T-cell (primary cell): ENCODE measurements at regions not wholly inside any gene's neighbourhood (a gene's known extent, or its start where the extent isn't known, plus 50 kb on each side); places are given as distances from the start of the nearest gene placed in this dataset.

Experiments used
- ATAC-seq, 4 experiments: fragments of 200-7000 bp in 3 of 4; fragments of 150-1000 bp in 1 of 4; cut with Tn5 transposase; replicated peaks in 1 of 4; 1 replicate in 3 of 4; 2 replicates in 1 of 4; pipeline ENCODE4 v1.10.0; 2021; ENCODE audit warnings: moderate library complexity in 3 of 4, mild to moderate bottlenecking in 2 of 4, moderate number of reproducible peaks in 1 of 4
- CTCF ChIA-PET, 2 donors: fragments of 300-600 bp; sonication (Branson Sonifier 250); formaldehyde crosslinking; loops; one replicate each; lab custom pipeline; 2022; ENCODE audit warnings: antibody characterized with exemption in 2 of 2; lab: Charles Lee
- POLR2A ChIA-PET, 2 donors: fragments of 300-600 bp; sonication (Branson Sonifier 250); formaldehyde crosslinking; loops; one replicate each; lab custom pipeline; 2022; ENCODE audit warnings: antibody characterized with exemption in 2 of 2; lab: Charles Lee
- DNase-seq, 35 experiments: peaks; one replicate each; pipeline versions ENCODE4 v3.0.0 to v3.0.0-alpha.2; 2013 to 2023
- H3K27ac ChIP-seq: one replicate; pipeline ENCODE4 v1.5.1; 2013; ENCODE audit warnings: low read length
- H3K27me3 ChIP-seq, 2 experiments: replicated peaks in 1 of 2; 1 replicate in 1 of 2; 2 replicates in 1 of 2; pipeline versions ENCODE4 v1.6.1 to v1.7.0; 2013; ENCODE audit warnings: low read length in 1 of 2, mixed read lengths in 1 of 2; ENCODE audit not compliant: control insufficient read depth in 2 of 2, insufficient read depth in 2 of 2; ENCODE audit errors: extremely low read depth in 1 of 2
- H3K36me3 ChIP-seq, 2 donors: 1 replicate in 1 of 2; 2 replicates in 1 of 2; pipeline versions ENCODE4 v1.6.1 to v1.7.0; 2013; ENCODE audit warnings: low read length in 1 of 2; ENCODE audit not compliant: control insufficient read depth in 2 of 2, insufficient read depth in 1 of 2; ENCODE audit errors: extremely low read depth in 1 of 2
- H3K4me1 ChIP-seq, 2 experiments: 1 replicate in 1 of 2; 2 replicates in 1 of 2; pipeline versions ENCODE4 v1.6.1 to v1.7.0; 2013; ENCODE audit warnings: low read length in 2 of 2, mixed read lengths in 1 of 2; ENCODE audit not compliant: insufficient read depth in 2 of 2, control insufficient read depth in 1 of 2; ENCODE audit errors: extremely low read depth in 1 of 2
- H3K4me3 ChIP-seq, 2 donors: 1 replicate in 1 of 2; 2 replicates in 1 of 2; pipeline versions ENCODE4 v1.5.1 to v1.7.0; 2013; ENCODE audit warnings: mild to moderate bottlenecking in 2 of 2, low read length in 1 of 2, moderate library complexity in 1 of 2; ENCODE audit not compliant: control insufficient read depth in 1 of 2; ENCODE audit errors: extremely low read depth in 1 of 2
- H3K9me3 ChIP-seq: 2 replicates; pipeline ENCODE4 v1.7.0; 2013
- H3K27ac Mint-ChIP-seq, 2 donors: one replicate each; pipeline ENCODE4 v1.8.0; 2020 to 2021; ENCODE audit warnings: mild to moderate bottlenecking in 2 of 2, mixed read lengths in 2 of 2
- H3K27me3 Mint-ChIP-seq, 2 donors: one replicate each; pipeline ENCODE4 v1.8.0; 2021 to 2022; ENCODE audit warnings: mixed read lengths in 2 of 2
- H3K36me3 Mint-ChIP-seq: one replicate; pipeline ENCODE4 v1.8.0; 2021; ENCODE audit warnings: mixed read lengths
- H3K4me1 Mint-ChIP-seq, 3 donors: one replicate each; pipeline ENCODE4 v1.8.0; 2020 to 2022; ENCODE audit warnings: mixed read lengths in 3 of 3, mild to moderate bottlenecking in 1 of 3
- H3K4me3 Mint-ChIP-seq, 3 donors: one replicate each; pipeline ENCODE4 v1.8.0; 2020 to 2022; ENCODE audit warnings: mild to moderate bottlenecking in 3 of 3, mixed read lengths in 3 of 3, moderate library complexity in 3 of 3
- H3K9me3 Mint-ChIP-seq, 3 donors: one replicate each; pipeline ENCODE4 v1.8.0; 2020 to 2022; ENCODE audit warnings: mixed read lengths in 3 of 3
- WGBS: methylation state at CpG from one replicate; pipeline ENCODE4 v1.1.5; 2013; ENCODE audit warnings: missing lambda C conversion rate; ENCODE audit not compliant: insufficient coverage; 5-methylcytosine and 5-hydroxymethylcytosine counted together

DNA sequence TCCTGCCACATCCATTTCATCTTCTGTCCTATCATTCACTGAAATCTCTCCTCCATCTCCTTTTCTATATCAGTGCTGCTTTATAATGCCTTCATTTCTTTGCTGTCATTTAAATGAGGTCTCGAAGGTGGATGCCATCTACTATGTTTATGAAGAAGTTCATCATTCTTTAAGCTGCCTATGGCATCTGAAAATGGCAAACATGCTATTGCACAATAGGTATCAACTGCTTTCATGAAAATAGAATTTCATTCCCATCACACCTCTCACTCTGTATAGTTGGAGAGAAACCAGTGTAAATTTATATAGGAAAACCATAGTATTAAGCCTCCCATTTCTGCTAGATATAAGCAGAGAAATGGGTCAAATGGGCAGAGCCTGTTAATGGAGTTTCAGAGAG is 100.2 kb downstream of the FGF9 start:
- Mint-ChIP-seq H3K4me3 (no peak overlapping the region), H3K27me3 (peaks cover 14 to 36% of the 10 kb centered on the region in 2 donors), H3K4me1 (no peaks in the 10 kb centered on the region), H3K27ac (no peak overlapping the region), H3K9me3 (peaks cover 5 to 16% (median 8%) of the 10 kb centered on the region in 3 donors), H3K36me3 (no peaks in the 10 kb centered on the region)
- H3K4me3 ChIP-seq, result no peak overlapping the region
- DNase-seq, result no peak
- ATAC-seq, result no peak
- H3K9me3 ChIP-seq, result peaks cover 2% of the 10 kb centered on the region
- H3K27ac ChIP-seq, result no peak overlapping the region
- CTCF ChIA-PET, result no interaction called here
- no CpG with 5 or more reads among the region's 1 CpG for WGBS
- H3K27me3 ChIP-seq, result peaks cover 0 to 6% of the 10 kb centered on the region in 2 experiments
- H3K36me3 ChIP-seq, result no peaks in the 10 kb centered on the region
- POLR2A ChIA-PET, result no interaction called here
- H3K4me1 ChIP-seq, result no peaks in the 10 kb centered on the region

DNA sequence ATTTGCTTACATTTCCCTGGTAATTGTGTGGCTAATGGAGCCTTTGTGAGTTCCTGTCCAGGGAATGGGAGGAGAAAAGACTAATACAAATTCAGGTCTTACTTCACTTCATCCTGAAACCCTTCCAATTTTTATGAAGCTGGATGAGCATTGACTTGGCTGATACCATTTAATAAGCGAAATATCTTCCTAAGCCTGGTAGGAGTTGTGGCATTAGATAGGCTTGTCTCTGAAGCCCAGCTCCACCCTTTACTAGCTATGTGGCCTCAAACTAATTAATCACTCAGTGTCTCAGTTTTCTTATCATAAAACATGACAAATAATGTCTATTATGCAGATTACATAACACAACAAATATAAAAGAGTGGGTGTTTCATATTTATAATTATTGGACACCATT is 106.3 kb downstream of the FGF9 start:
- no peaks in the 10 kb centered on the region for H3K4me1 Mint-ChIP-seq
- H3K27ac Mint-ChIP-seq, result no peak overlapping the region
- H3K4me1 ChIP-seq, result no peaks in the 10 kb centered on the region
- H3K36me3 Mint-ChIP-seq, result peaks cover 4% of the 10 kb centered on the region
- peaks cover 0 to 9% of the 10 kb centered on the region in 2 experiments for H3K27me3 ChIP-seq
- ATAC-seq (no peak), DNase-seq (no peak)
- WGBS, result no CpG with 5 or more reads among the region's 1 CpG
- peaks cover 4 to 12% of the 10 kb centered on the region in 2 donors for H3K27me3 Mint-ChIP-seq
- POLR2A ChIA-PET, result no interaction called here
- H3K4me3 Mint-ChIP-seq, result no peak overlapping the region
- peaks cover 3 to 13% (median 7%) of the 10 kb centered on the region in 3 donors for H3K9me3 Mint-ChIP-seq
- H3K9me3 ChIP-seq, result peaks cover 2% of the 10 kb centered on the region
- no peak overlapping the region for H3K27ac ChIP-seq
- H3K4me3 ChIP-seq, result no peak overlapping the region
- H3K36me3 ChIP-seq, result no peaks in the 10 kb centered on the region
- CTCF ChIA-PET, result interaction anchor here in 1 of 2 donors (0.6 kb wide), 1 partner anchor 182 kb away, joined by 3 read pairs; no protein-coding TSS in a partner anchor

GRCh38 chr13:21777813-21778212 is 106.9 kb downstream of the FGF9 start:
- Histone ChIP-seq H3K4me1 (no peaks in the 10 kb centered on the region), H3K4me3 (no peak overlapping the region), H3K27me3 (peaks cover 0 to 6% of the 10 kb centered on the region in 2 experiments), H3K27ac (no peak overlapping the region), H3K9me3 (peaks cover 2% of the 10 kb centered on the region), H3K36me3 (no peaks in the 10 kb centered on the region)
- POLR2A ChIA-PET, result no interaction called here
- DNase-seq (no peak), ATAC-seq (no peak)
- Mint-ChIP-seq H3K4me3 (no peak overlapping the region), H3K9me3 (peaks cover 3 to 13% (median 7%) of the 10 kb centered on the region in 3 donors), H3K27me3 (peaks cover 4 to 12% of the 10 kb centered on the region in 2 donors), H3K4me1 (no peaks in the 10 kb centered on the region), H3K36me3 (peaks cover 4% of the 10 kb centered on the region), H3K27ac (no peak overlapping the region)
- CTCF ChIA-PET, result no interaction called here
- WGBS, result no CpG with 5 or more reads among the region's 3 CpGs

DNA sequence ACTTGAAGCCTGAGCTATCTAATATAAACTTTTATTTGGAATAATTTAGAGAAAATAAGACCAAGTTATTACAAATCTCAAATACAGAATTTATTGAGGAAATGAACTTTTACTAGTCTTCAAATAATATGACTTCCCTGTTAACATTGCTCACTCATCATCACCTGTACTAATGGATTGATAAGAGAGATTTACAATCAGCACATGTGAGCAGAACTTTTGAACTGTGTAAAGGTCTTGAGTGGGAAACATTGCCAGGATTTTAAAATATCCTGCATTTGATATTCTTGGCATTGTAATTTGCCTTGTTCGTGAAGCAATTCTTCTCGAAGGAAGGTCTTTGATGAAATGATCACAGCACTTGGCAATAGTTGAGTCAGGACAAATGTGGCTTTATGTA is 111.9 kb downstream of the FGF9 start:
- ChIA-PET CTCF (no interaction called here), POLR2A (no interaction called here)
- no peak overlapping the region for H3K27ac ChIP-seq
- Mint-ChIP-seq H3K36me3 (peaks cover 4% of the 10 kb centered on the region), H3K27me3 (peaks cover 5% of the 10 kb centered on the region in 2 donors), H3K4me3 (no peak overlapping the region), H3K4me1 (no peaks in the 10 kb centered on the region), H3K27ac (no peak overlapping the region), H3K9me3 (peaks cover 3 to 10% (median 7%) of the 10 kb centered on the region in 3 donors)
- H3K27me3 ChIP-seq, result no peaks in the 10 kb centered on the region
- H3K36me3 ChIP-seq, result no peaks in the 10 kb centered on the region
- DNase-seq (no peak), ATAC-seq (no peak)
- H3K4me1 ChIP-seq, result no peaks in the 10 kb centered on the region
- no peak overlapping the region for H3K4me3 ChIP-seq
- no peaks in the 10 kb centered on the region for H3K9me3 ChIP-seq
- 80% methylated on average over 2 of the region's 2 CpGs for WGBS

DNA sequence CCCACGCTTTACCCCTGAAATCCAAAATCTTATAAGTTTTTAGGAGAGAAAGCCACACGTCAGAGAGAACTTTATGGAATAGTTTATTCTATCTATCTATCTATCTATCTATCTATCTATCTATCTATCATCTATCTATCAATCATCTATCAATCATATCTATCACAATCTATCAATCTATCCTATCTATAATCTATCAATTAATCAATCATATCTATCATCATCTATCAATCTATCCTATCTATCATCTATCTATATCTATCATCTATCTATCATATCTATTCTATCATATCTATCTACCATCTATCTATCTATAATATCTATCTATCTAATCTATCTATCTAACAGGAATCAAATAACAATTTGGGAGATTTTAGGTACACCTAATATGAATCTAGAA is 115.1 kb downstream of the FGF9 start:
- Histone ChIP-seq H3K4me1 (no peaks in the 10 kb centered on the region), H3K27ac (no peak overlapping the region), H3K9me3 (no peaks in the 10 kb centered on the region), H3K4me3 (no peak overlapping the region), H3K36me3 (no peaks in the 10 kb centered on the region), H3K27me3 (peaks cover 0 to 5% of the 10 kb centered on the region in 2 experiments)
- WGBS, result no CpG with 5 or more reads among the region's 2 CpGs
- H3K27ac Mint-ChIP-seq, result no peak overlapping the region
- DNase-seq (no peak), ATAC-seq (no peak)
- H3K36me3 Mint-ChIP-seq, result no peaks in the 10 kb centered on the region
- no peaks in the 10 kb centered on the region for H3K9me3 Mint-ChIP-seq
- ChIA-PET POLR2A (no interaction called here), CTCF (no interaction called here)
- H3K4me1 Mint-ChIP-seq, result no peaks in the 10 kb centered on the region
- H3K4me3 Mint-ChIP-seq, result no peak overlapping the region
- peaks cover 5 to 11% of the 10 kb centered on the region in 2 donors for H3K27me3 Mint-ChIP-seq

- H3K4me3 ChIP-seq, result no peak overlapping the region
- no peaks in the 10 kb centered on the region for H3K36me3 ChIP-seq
- Mint-ChIP-seq H3K27ac (no peak overlapping the region), H3K4me3 (no peak overlapping the region), H3K27me3 (peaks cover 0 to 6% of the 10 kb centered on the region in 2 donors), H3K9me3 (no peaks in the 10 kb centered on the region), H3K36me3 (no peaks in the 10 kb centered on the region), H3K4me1 (no peaks in the 10 kb centered on the region)
- ATAC-seq (no peak), DNase-seq (no peak)
- no peak overlapping the region for H3K27ac ChIP-seq
- H3K9me3 ChIP-seq, result no peaks in the 10 kb centered on the region
- POLR2A ChIA-PET, result no interaction called here
- no peaks in the 10 kb centered on the region for H3K27me3 ChIP-seq
- CTCF ChIA-PET, result no interaction called here
- H3K4me1 ChIP-seq, result no peaks in the 10 kb centered on the region
- 78% methylated on average over 1 of the region's 5 CpGs for WGBS
Measured at GRCh38 chr13:21796066-21796465, 125.2 kb downstream of the FGF9 start.
